Ectodermal cell (in vitro differentiated cells): ENCODE measurements at regions not wholly inside any gene's neighbourhood (a gene's known extent, or its start where the extent isn't known, plus 50 kb on each side); places are given as distances from the start of the nearest gene placed in this dataset.

Source experiments
- H3K27ac ChIP-seq: 2 replicates; pipeline ENCODE4 v1.7.0; 2013; ENCODE audit warnings: mild to moderate bottlenecking, low read depth, low read length; ENCODE audit not compliant: insufficient read depth, poor library complexity, severe bottlenecking
- H3K27me3 ChIP-seq: 2 replicates; pipeline ENCODE4 v1.7.0; 2013; ENCODE audit warnings: mild to moderate bottlenecking, low read length; ENCODE audit not compliant: insufficient read depth, control insufficient read depth, poor library complexity, severe bottlenecking
- H3K36me3 ChIP-seq: one replicate; pipeline ENCODE4 v1.7.0; 2013; ENCODE audit warnings: low read length; ENCODE audit not compliant: control insufficient read depth, insufficient read depth
- H3K4me1 ChIP-seq: one replicate; pipeline ENCODE4 v1.7.0; 2013; ENCODE audit warnings: low read length; ENCODE audit not compliant: control insufficient read depth, insufficient read depth
- H3K4me3 ChIP-seq: 2 replicates; pipeline ENCODE4 v1.7.0; 2013; ENCODE audit warnings: low read depth, low read length, control low read depth; ENCODE audit not compliant: insufficient read depth
- H3K9me3 ChIP-seq: 2 replicates; pipeline ENCODE4 v1.7.0; 2013; ENCODE audit warnings: mild to moderate bottlenecking, low read length, moderate library complexity; ENCODE audit not compliant: control insufficient read depth
- WGBS, 2 experiments: methylation state at CpG; one replicate each; pipeline ENCODE4 v1.1.7; 2013; ENCODE audit warnings: missing lambda C conversion rate in 2 of 2; 5-methylcytosine and 5-hydroxymethylcytosine counted together

- no peaks in the 10 kb centered on the region for H3K4me1 ChIP-seq
- H3K4me3 ChIP-seq: no peak overlapping the region
- H3K36me3 ChIP-seq: no peaks in the 10 kb centered on the region
- H3K27me3 ChIP-seq: no peaks in the 10 kb centered on the region
- no peak overlapping the region for H3K27ac ChIP-seq
- no peaks in the 10 kb centered on the region for H3K9me3 ChIP-seq
- 82 to 86% methylated on average over 6 of the region's 6 CpGs for WGBS, 2 experiments
These were observed 485.8 kb upstream of the MGMT start for GRCh38 chr10:128981251-128981650.

- Histone ChIP-seq H3K27ac (no peak overlapping the region), H3K4me3 (no peak overlapping the region), H3K4me1 (no peaks in the 10 kb centered on the region), H3K27me3 (no peaks in the 10 kb centered on the region), H3K36me3 (no peaks in the 10 kb centered on the region), H3K9me3 (no peaks in the 10 kb centered on the region)
- 93 to 94% methylated on average over 20 of the region's 20 CpGs for WGBS, 2 experiments
These were observed 485.0 kb upstream of the MGMT start for GRCh38 chr10:128981881-128982615.

- no peaks in the 10 kb centered on the region for H3K27me3 ChIP-seq
- 93 to 94% methylated on average over 4 of the region's 4 CpGs for whole genome bisulfite sequencing, 2 experiments
- H3K4me1 ChIP-seq: no peaks in the 10 kb centered on the region
- H3K36me3 ChIP-seq: no peaks in the 10 kb centered on the region
- H3K27ac ChIP-seq: no peak overlapping the region
- H3K9me3 ChIP-seq: no peaks in the 10 kb centered on the region
- H3K4me3 ChIP-seq: no peak overlapping the region
These were observed 484.5 kb upstream of the MGMT start for GRCh38 chr10:128982616-128982915.

GRCh38 chr10:128985036-128985435 is 482.0 kb upstream of the MGMT start:
- WGBS, 2 experiments: 77 to 80% methylated on average over 1 of the region's 1 CpG
- no peak overlapping the region for H3K27ac ChIP-seq
- H3K4me3 ChIP-seq: no peak overlapping the region
- no peaks in the 10 kb centered on the region for H3K27me3 ChIP-seq
- no peaks in the 10 kb centered on the region for H3K4me1 ChIP-seq
- H3K36me3 ChIP-seq: no peaks in the 10 kb centered on the region
- no peaks in the 10 kb centered on the region for H3K9me3 ChIP-seq

GRCh38 chr10:128990986-128991385 is 476.1 kb upstream of the MGMT start:
- no peak overlapping the region for H3K4me3 ChIP-seq
- H3K27me3 ChIP-seq: no peaks in the 10 kb centered on the region
- no peaks in the 10 kb centered on the region for H3K9me3 ChIP-seq
- peaks cover 4% of the 10 kb centered on the region for H3K4me1 ChIP-seq
- WGBS, 2 experiments: 93 to 94% methylated on average over 17 of the region's 17 CpGs
- no peak overlapping the region for H3K27ac ChIP-seq
- H3K36me3 ChIP-seq: no peaks in the 10 kb centered on the region

- H3K9me3 ChIP-seq: no peaks in the 10 kb centered on the region
- H3K27me3 ChIP-seq: no peaks in the 10 kb centered on the region
- H3K36me3 ChIP-seq: no peaks in the 10 kb centered on the region
- no peak overlapping the region for H3K4me3 ChIP-seq
- 93 to 94% methylated on average over 5 of the region's 5 CpGs for WGBS, 2 experiments
- H3K4me1 ChIP-seq: peaks cover 4% of the 10 kb centered on the region
- no peak overlapping the region for H3K27ac ChIP-seq
These were observed 474.3 kb upstream of the MGMT start for GRCh38 chr10:128992770-128993169.

GRCh38 chr10:128993443-128993842 is 473.6 kb upstream of the MGMT start:
- WGBS, 2 experiments: 91 to 92% methylated on average over 8 of the region's 8 CpGs
- Histone ChIP-seq H3K9me3 (no peaks in the 10 kb centered on the region), H3K4me1 (peaks cover 4% of the 10 kb centered on the region), H3K36me3 (no peaks in the 10 kb centered on the region), H3K27ac (no peak overlapping the region), H3K27me3 (no peaks in the 10 kb centered on the region), H3K4me3 (no peak overlapping the region)

- Histone ChIP-seq H3K36me3 (no peaks in the 10 kb centered on the region), H3K27ac (no peak overlapping the region), H3K4me1 (peaks cover 4% of the 10 kb centered on the region), H3K27me3 (no peaks in the 10 kb centered on the region), H3K9me3 (no peaks in the 10 kb centered on the region), H3K4me3 (no peak overlapping the region)
- WGBS, 2 experiments: 90 to 92% methylated on average over 8 of the region's 8 CpGs
These were observed 473.0 kb upstream of the MGMT start for GRCh38 chr10:128993911-128994538.

GRCh38 chr10:128994598-128995143 is 472.4 kb upstream of the MGMT start:
- Histone ChIP-seq H3K4me1 (peaks cover 4% of the 10 kb centered on the region), H3K27ac (no peak overlapping the region), H3K9me3 (no peaks in the 10 kb centered on the region), H3K36me3 (no peaks in the 10 kb centered on the region), H3K4me3 (no peak overlapping the region), H3K27me3 (no peaks in the 10 kb centered on the region)
- WGBS, 2 experiments: 90 to 94% methylated on average over 2 of the region's 2 CpGs

- H3K27me3 ChIP-seq: no peaks in the 10 kb centered on the region
- no peaks in the 10 kb centered on the region for H3K36me3 ChIP-seq
- no peak overlapping the region for H3K27ac ChIP-seq
- 90 to 93% methylated on average over 2 of the region's 2 CpGs for WGBS, 2 experiments
- H3K9me3 ChIP-seq: no peaks in the 10 kb centered on the region
- H3K4me3 ChIP-seq: no peak overlapping the region
- H3K4me1 ChIP-seq: peaks cover 4% of the 10 kb centered on the region
These were observed 471.4 kb upstream of the MGMT start for GRCh38 chr10:128995676-128996075.
